ENCODE measurements at regions not wholly inside any gene's neighbourhood (a gene's known extent, or its start where the extent isn't known, plus 50 kb on each side); places are given as distances from the start of the nearest gene placed in this dataset.

DNA sequence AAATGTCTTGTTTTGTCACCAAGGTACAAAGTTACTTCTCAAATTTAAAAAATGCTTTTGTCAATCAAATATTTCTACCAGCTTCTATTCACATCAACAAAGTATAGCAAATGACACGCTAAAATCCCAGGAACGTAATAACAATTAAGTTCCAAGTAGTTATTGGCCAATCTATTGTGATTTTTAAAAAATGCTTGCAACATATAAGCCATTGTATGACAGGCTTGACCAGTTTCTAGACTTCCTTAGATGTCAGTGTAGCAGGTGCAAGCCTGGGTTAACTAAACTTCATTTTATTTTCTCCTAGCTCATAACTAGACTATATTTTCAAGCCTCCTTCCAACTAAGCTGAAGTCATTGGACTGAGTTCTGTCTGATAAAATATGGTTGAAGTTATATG is 494.5 kb upstream of the PKN2 start:
- Mint-ChIP-seq H3K27ac (no peak overlapping the region), H3K4me1 (ENCODE audit: low read depth) (no peaks in the 10 kb centered on the region), H3K4me3 (no peak overlapping the region), H3K27me3 (ENCODE audit: insufficient read depth) (no peaks in the 10 kb centered on the region; the same call in 1 of the 2 replicates), H3K36me3 (ENCODE audit: low read depth) (no peaks in the 10 kb centered on the region), H3K9me3 (no peaks in the 10 kb centered on the region)
- TF ChIP-seq, protein P1, sequence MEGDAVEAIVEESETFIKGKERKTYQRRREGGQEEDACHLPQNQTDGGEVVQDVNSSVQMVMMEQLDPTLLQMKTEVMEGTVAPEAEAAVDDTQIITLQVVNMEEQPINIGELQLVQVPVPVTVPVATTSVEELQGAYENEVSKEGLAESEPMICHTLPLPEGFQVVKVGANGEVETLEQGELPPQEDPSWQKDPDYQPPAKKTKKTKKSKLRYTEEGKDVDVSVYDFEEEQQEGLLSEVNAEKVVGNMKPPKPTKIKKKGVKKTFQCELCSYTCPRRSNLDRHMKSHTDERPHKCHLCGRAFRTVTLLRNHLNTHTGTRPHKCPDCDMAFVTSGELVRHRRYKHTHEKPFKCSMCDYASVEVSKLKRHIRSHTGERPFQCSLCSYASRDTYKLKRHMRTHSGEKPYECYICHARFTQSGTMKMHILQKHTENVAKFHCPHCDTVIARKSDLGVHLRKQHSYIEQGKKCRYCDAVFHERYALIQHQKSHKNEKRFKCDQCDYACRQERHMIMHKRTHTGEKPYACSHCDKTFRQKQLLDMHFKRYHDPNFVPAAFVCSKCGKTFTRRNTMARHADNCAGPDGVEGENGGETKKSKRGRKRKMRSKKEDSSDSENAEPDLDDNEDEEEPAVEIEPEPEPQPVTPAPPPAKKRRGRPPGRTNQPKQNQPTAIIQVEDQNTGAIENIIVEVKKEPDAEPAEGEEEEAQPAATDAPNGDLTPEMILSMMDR (IDR thresholded peaks at IDR 0.05), result no peak
- DNase-seq, result no peak

DNA sequence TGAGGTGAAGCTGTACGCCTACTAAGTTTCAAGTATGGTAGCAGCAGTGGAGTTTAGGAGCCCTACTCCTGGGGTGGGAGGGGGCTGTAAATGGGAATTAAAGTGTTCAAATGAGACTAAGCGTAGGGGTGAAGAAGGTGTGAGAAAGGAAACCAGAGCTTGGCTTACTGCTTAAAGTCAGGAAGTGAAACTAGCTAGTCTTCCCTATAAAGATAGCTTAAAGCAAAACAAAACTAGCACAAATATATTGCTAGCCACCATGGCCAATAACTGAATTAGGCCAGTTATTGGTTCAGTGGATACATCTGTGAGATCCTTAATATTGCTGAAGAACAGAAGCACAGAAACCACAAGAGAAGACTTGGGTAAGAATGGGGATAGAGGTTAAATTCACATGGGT is 492.2 kb upstream of the PKN2 start:
- H3K27me3 Mint-ChIP-seq (ENCODE audit: insufficient read depth), result no peaks in the 10 kb centered on the region; the same call in 1 of the 2 replicates
- peaks cover 3% of the 10 kb centered on the region; the same call in 1 of the 2 replicates for H3K9me3 Mint-ChIP-seq
- no peak for DNase-seq
- TF ChIP-seq, protein P1 (IDR thresholded peaks at IDR 0.05), result no peak
- H3K4me3 Mint-ChIP-seq, result no peak overlapping the region
- no peaks in the 10 kb centered on the region for H3K4me1 Mint-ChIP-seq (ENCODE audit: low read depth)
- H3K27ac Mint-ChIP-seq, result no peak overlapping the region
- no peaks in the 10 kb centered on the region for H3K36me3 Mint-ChIP-seq (ENCODE audit: low read depth)

DNA sequence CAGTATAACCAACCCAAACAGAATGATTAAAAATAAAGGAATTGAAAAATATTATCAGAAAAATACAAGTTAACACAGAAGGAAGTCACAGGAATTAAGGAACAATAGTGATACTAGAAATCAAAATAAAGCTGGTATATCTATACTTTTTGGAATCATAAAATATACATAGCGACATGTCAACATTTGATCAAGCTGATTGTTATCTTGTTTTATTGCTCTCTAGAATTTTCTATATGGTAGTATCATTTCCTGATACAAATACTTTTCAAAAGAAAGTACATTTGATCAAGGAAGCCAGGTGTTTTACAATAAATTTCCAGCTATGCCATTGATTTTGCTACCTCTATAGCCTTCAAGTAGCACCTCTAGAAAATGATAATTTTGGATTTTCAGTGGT is 489.5 kb upstream of the PKN2 start:
- no peaks in the 10 kb centered on the region for H3K4me1 Mint-ChIP-seq (ENCODE audit: low read depth)
- H3K27me3 Mint-ChIP-seq (ENCODE audit: insufficient read depth), result no peaks in the 10 kb centered on the region; the same call in 1 of the 2 replicates
- H3K27ac Mint-ChIP-seq, result no peak overlapping the region
- H3K9me3 Mint-ChIP-seq, result peaks cover 3% of the 10 kb centered on the region; the same call in 1 of the 2 replicates
- TF ChIP-seq, protein P1 (IDR thresholded peaks at IDR 0.05), result no peak
- H3K4me3 Mint-ChIP-seq, result no peak overlapping the region
- H3K36me3 Mint-ChIP-seq (ENCODE audit: low read depth), result no peaks in the 10 kb centered on the region
- no peak for DNase-seq

DNA sequence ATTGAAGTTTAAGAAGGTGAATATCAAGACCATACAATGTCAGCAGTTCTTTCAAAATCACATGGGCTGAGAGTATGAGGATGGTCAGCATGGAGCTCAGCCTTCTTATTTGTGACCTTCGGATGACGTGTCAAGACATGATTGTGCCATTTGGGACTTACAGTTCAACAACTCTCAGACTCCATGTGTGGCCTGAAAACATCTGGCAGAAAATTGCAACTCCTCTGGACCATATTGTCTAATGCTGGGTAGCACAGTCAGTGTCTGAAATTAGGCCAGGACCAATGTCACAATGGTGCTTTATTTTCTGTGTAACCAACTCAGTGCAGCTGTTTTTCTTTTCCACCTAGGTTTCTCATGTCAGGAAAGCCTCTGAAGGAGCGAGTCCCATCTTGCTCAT is 483.5 kb upstream of the PKN2 start:
- TF ChIP-seq, protein P1 (IDR thresholded peaks at IDR 0.05), result no peak
- H3K9me3 Mint-ChIP-seq, result peaks cover 14% of the 10 kb centered on the region
- no peak overlapping the region for H3K4me3 Mint-ChIP-seq
- no peaks in the 10 kb centered on the region for H3K36me3 Mint-ChIP-seq (ENCODE audit: low read depth)
- no peaks in the 10 kb centered on the region for H3K4me1 Mint-ChIP-seq (ENCODE audit: low read depth)
- no peaks in the 10 kb centered on the region for H3K27me3 Mint-ChIP-seq (ENCODE audit: insufficient read depth)
- no peak for DNase-seq
- H3K27ac Mint-ChIP-seq, result no peak overlapping the region

DNA sequence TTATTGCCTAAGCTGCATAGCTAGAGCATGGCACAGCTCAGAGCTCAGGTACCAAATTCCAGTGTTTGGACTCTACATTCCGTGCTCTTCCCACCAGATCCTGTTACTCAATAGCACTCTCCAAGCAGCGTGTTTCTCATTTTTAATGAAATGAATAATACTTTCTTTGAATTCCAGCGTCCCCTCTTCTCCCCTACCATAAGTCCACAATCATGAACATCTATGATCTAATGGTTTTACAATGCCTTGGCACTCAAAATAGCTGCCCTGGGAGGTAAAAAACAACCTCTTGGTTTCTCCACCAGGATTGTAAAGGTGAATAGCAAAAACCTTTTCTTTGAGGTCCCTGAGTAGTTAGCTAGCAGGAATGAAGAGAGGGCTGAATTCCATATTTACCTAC is 480.0 kb upstream of the PKN2 start:
- TF ChIP-seq, protein P1 (IDR thresholded peaks at IDR 0.05), result no peak
- H3K4me1 Mint-ChIP-seq (ENCODE audit: low read depth), result no peaks in the 10 kb centered on the region
- no peak for DNase-seq
- no peak overlapping the region for H3K27ac Mint-ChIP-seq
- peaks cover 19% of the 10 kb centered on the region; the same call in 1 of the 2 replicates for H3K9me3 Mint-ChIP-seq
- H3K27me3 Mint-ChIP-seq (ENCODE audit: insufficient read depth), result no peaks in the 10 kb centered on the region
- H3K4me3 Mint-ChIP-seq, result no peak overlapping the region
- H3K36me3 Mint-ChIP-seq (ENCODE audit: low read depth), result no peaks in the 10 kb centered on the region
